ENCODE measurements at regions not wholly inside any gene's neighbourhood (a gene's known extent, or its start where the extent isn't known, plus 50 kb on each side); places are given as distances from the start of the nearest gene placed in this dataset.

DNA sequence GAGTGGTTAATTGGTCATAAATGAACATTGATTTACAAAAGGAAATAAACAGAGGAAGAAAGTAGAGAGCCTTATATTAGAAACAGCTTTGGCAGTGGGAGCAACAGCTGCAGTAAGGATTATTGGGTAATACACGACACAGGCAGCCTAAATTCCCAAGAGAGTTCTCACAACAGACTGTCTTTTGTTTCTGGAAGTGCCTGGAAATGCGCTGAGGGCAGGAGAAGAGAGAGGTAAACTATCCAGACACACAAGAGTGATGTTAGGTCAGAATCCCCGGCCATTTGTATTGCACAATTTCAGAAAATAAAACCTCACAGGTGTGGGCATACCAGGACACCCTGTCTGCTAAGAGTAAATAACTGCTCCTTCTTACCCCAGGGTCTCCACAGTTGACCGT is 450.4 kb upstream of the CTNND2 start:
- TF ChIP-seq KAT7 (CRISPR knock-in tag; IDR thresholded peaks at IDR 0.05; ENCODE audit: borderline replicate concordance) (no peak), TEAD4 (CRISPR knock-in tag; IDR thresholded peaks at IDR 0.05) (no peak), SMAD4 (CRISPR knock-in tag; IDR thresholded peaks at IDR 0.05) (no peak), ZNF416 (CRISPR knock-in tag; IDR thresholded peaks at IDR 0.05) (no peak), NR3C1 (CRISPR knock-in tag; conservative IDR thresholded peaks at IDR 0.05; ENCODE audit: low read depth) (no peak), ZNF232 (CRISPR knock-in tag; IDR thresholded peaks at IDR 0.05) (no peak), PRRX2 (CRISPR knock-in tag; IDR thresholded peaks at IDR 0.05) (no peak), JUN (CRISPR knock-in tag; IDR thresholded peaks at IDR 0.05) (no peak), ZNF138 (CRISPR knock-in tag; conservative IDR thresholded peaks at IDR 0.05) (no peak), SP1 (CRISPR knock-in tag; conservative IDR thresholded peaks at IDR 0.05) (no peak), ELF4 (CRISPR knock-in tag; IDR thresholded peaks at IDR 0.05; ENCODE audit: low read depth) (no peak), FOXP1 (CRISPR knock-in tag; IDR thresholded peaks at IDR 0.05; ENCODE audit: borderline replicate concordance) (no peak)
- TF ChIP-seq, protein P1, sequence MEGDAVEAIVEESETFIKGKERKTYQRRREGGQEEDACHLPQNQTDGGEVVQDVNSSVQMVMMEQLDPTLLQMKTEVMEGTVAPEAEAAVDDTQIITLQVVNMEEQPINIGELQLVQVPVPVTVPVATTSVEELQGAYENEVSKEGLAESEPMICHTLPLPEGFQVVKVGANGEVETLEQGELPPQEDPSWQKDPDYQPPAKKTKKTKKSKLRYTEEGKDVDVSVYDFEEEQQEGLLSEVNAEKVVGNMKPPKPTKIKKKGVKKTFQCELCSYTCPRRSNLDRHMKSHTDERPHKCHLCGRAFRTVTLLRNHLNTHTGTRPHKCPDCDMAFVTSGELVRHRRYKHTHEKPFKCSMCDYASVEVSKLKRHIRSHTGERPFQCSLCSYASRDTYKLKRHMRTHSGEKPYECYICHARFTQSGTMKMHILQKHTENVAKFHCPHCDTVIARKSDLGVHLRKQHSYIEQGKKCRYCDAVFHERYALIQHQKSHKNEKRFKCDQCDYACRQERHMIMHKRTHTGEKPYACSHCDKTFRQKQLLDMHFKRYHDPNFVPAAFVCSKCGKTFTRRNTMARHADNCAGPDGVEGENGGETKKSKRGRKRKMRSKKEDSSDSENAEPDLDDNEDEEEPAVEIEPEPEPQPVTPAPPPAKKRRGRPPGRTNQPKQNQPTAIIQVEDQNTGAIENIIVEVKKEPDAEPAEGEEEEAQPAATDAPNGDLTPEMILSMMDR (IDR thresholded peaks at IDR 0.05), result no peak
- TF ChIP-seq, protein P2, sequence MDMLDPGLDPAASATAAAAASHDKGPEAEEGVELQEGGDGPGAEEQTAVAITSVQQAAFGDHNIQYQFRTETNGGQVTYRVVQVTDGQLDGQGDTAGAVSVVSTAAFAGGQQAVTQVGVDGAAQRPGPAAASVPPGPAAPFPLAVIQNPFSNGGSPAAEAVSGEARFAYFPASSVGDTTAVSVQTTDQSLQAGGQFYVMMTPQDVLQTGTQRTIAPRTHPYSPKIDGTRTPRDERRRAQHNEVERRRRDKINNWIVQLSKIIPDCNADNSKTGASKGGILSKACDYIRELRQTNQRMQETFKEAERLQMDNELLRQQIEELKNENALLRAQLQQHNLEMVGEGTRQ (CRISPR knock-in tag; IDR thresholded peaks at IDR 0.05), result no peak

Measured in WTC11 (cell line).